Cerebellar nuclear complex (tissue), 1 donor: ENCODE measurements at regions not wholly inside any gene's neighbourhood (a gene's known extent, or its start where the extent isn't known, plus 50 kb on each side); places are given as distances from the start of the nearest gene placed in this dataset.

ENCODE experiments used
- DNase-seq, 2 experiments: peaks; one replicate each; lab custom pipeline; 2025; lab: John Stamatoyannopoulos, UW

- no peak for DNase-seq
Observed at GRCh38 chr3:69568951-69569350, 170.3 kb upstream of the MITF start.

- DNase-seq: no peak
Observed at GRCh38 chr3:69568458-69568857, 170.8 kb upstream of the MITF start.

GRCh38 chr3:69567710-69568052, 171.6 kb upstream of the MITF start:
- DNase-seq: no peak

GRCh38 chr3:69567023-69567709, 172.1 kb upstream of the MITF start:
- no peak for DNase-seq

- DNase-seq: no peak
Observed at GRCh38 chr3:69566275-69566674, 173.0 kb upstream of the MITF start.

- no peak for DNase-seq
Observed at GRCh38 chr3:69565316-69565715, 173.9 kb upstream of the MITF start.

GRCh38 chr3:69563981-69564380, 175.3 kb upstream of the MITF start:
- DNase-seq: no peak

- no peak for DNase-seq
Observed at GRCh38 chr3:69563151-69563550, 176.1 kb upstream of the MITF start.

GRCh38 chr3:69562020-69562419, 176.1 kb upstream of the FRMD4B start:
- no peak for DNase-seq

GRCh38 chr3:69560818-69561217, 174.9 kb upstream of the FRMD4B start:
- DNase-seq: no peak

GRCh38 chr3:69560116-69560515, 174.2 kb upstream of the FRMD4B start:
- DNase-seq: no peak

- DNase-seq: no peak
Observed at GRCh38 chr3:69558912-69559311, 173.0 kb upstream of the FRMD4B start.

- no peak for DNase-seq
Observed at GRCh38 chr3:69554576-69554975, 168.7 kb upstream of the FRMD4B start.

- no peak for DNase-seq
Observed at GRCh38 chr3:69553888-69554287, 168.0 kb upstream of the FRMD4B start.

GRCh38 chr3:69547461-69547880, 161.6 kb upstream of the FRMD4B start:
- no peak for DNase-seq

GRCh38 chr3:69542805-69543429, 157.0 kb upstream of the FRMD4B start:
- no peak for DNase-seq

GRCh38 chr3:69542089-69542804, 156.4 kb upstream of the FRMD4B start:
- no peak for DNase-seq

GRCh38 chr3:69541711-69542088, 155.8 kb upstream of the FRMD4B start:
- no peak for DNase-seq

- DNase-seq: no peak
Observed at GRCh38 chr3:69540706-69541581, 155.1 kb upstream of the FRMD4B start.

- no peak for DNase-seq
Observed at GRCh38 chr3:69539134-69539533, 153.2 kb upstream of the FRMD4B start.

- DNase-seq: no peak
Observed at GRCh38 chr3:69538281-69538680, 152.4 kb upstream of the FRMD4B start.

- DNase-seq: no peak
Observed at GRCh38 chr3:69536306-69537020, 150.6 kb upstream of the FRMD4B start.
